Right lobe of liver (tissue), 4 donors: ENCODE measurements at regions not wholly inside any gene's neighbourhood (a gene's known extent, or its start where the extent isn't known, plus 50 kb on each side); places are given as distances from the start of the nearest gene placed in this dataset.

Experiments used
- POLR2A ChIP-seq: fragments of 450-650 bp; IDR thresholded peaks from one replicate; pipeline ENCODE4 v1.6.1; 2017; ENCODE audit warnings: antibody characterized with exemption, mild to moderate bottlenecking
- TF ChIP-seq, protein P1 (sequence below), 4 donors: fragments of 200-600 bp in 3 of 4; fragments of 450-650 bp in 1 of 4; IDR thresholded peaks; one replicate each; pipeline versions ENCODE4 v1.5.1 to v1.8.0; 2016 to 2022; ENCODE audit warnings: antibody characterized with exemption in 4 of 4, mild to moderate bottlenecking in 2 of 4
- donor health status: DM: no; HTN: no; CAD: no.
- donor health status: DM: no; HTN: no; CAD: no.
- donor health status: DM: no; HTN: yes; CAD: no.

- TF ChIP-seq, protein P1, sequence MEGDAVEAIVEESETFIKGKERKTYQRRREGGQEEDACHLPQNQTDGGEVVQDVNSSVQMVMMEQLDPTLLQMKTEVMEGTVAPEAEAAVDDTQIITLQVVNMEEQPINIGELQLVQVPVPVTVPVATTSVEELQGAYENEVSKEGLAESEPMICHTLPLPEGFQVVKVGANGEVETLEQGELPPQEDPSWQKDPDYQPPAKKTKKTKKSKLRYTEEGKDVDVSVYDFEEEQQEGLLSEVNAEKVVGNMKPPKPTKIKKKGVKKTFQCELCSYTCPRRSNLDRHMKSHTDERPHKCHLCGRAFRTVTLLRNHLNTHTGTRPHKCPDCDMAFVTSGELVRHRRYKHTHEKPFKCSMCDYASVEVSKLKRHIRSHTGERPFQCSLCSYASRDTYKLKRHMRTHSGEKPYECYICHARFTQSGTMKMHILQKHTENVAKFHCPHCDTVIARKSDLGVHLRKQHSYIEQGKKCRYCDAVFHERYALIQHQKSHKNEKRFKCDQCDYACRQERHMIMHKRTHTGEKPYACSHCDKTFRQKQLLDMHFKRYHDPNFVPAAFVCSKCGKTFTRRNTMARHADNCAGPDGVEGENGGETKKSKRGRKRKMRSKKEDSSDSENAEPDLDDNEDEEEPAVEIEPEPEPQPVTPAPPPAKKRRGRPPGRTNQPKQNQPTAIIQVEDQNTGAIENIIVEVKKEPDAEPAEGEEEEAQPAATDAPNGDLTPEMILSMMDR (IDR thresholded peaks at IDR 0.05): no peak
- TF ChIP-seq POLR2A: no peak
Observed at GRCh38 chr6:90428514-90428913, 131.9 kb upstream of the BACH2 start.
